GM21528 (cell line): ENCODE measurements at regions not wholly inside any gene's neighbourhood (a gene's known extent, or its start where the extent isn't known, plus 50 kb on each side); places are given as distances from the start of the nearest gene placed in this dataset.

Experiments
- ATAC-seq: cut with Tn5 transposase; IDR thresholded peaks from one replicate; pipeline ENCODE4 v1.9.1; 2021; ENCODE audit warnings: mild to moderate bottlenecking, moderate library complexity; ENCODE audit not compliant: unreplicated experiment, low FRiP score

- ATAC-seq = no peak
Measured at GRCh38 chr5:32984851-32985610, 273.9 kb downstream of the NPR3 start.

GRCh38 chr5:32989815-32990214, 278.7 kb downstream of the NPR3 start:
- no peak for ATAC-seq

- ATAC-seq = no peak
Measured at GRCh38 chr5:32990593-32991420, 279.7 kb downstream of the NPR3 start.

GRCh38 chr5:32991421-32991815, 280.3 kb downstream of the NPR3 start:
- no peak for ATAC-seq

GRCh38 chr5:32996336-32996735, 285.2 kb downstream of the NPR3 start:
- no peak for ATAC-seq

- no peak for ATAC-seq
Measured at GRCh38 chr5:33008751-33009418, 297.8 kb downstream of the NPR3 start.

- no peak for ATAC-seq
Measured at GRCh38 chr5:33010846-33011245, 299.7 kb downstream of the NPR3 start.

- no peak for ATAC-seq
Measured at GRCh38 chr5:33011801-33012200, 300.7 kb downstream of the NPR3 start.

GRCh38 chr5:33023649-33024048, 312.5 kb downstream of the NPR3 start:
- ATAC-seq = no peak

GRCh38 chr5:33032271-33033070, 321.4 kb downstream of the NPR3 start:
- no peak for ATAC-seq

GRCh38 chr5:33033516-33033915, 322.4 kb downstream of the NPR3 start:
- ATAC-seq = no peak

GRCh38 chr5:33034777-33035176, 323.7 kb downstream of the NPR3 start:
- no peak for ATAC-seq

- ATAC-seq = no peak
Measured at GRCh38 chr5:33035851-33036527, 324.9 kb downstream of the NPR3 start.

- no peak for ATAC-seq
Measured at GRCh38 chr5:33037076-33037475, 326.0 kb downstream of the NPR3 start.

GRCh38 chr5:33041586-33041985, 330.5 kb downstream of the NPR3 start:
- no peak for ATAC-seq

GRCh38 chr5:33043343-33043997, 332.3 kb downstream of the NPR3 start:
- no peak for ATAC-seq

GRCh38 chr5:33046091-33046490, 335.0 kb downstream of the NPR3 start:
- ATAC-seq = no peak

GRCh38 chr5:33048315-33048714, 337.2 kb downstream of the NPR3 start:
- ATAC-seq = no peak

- ATAC-seq = no peak
Measured at GRCh38 chr5:33049298-33049697, 338.2 kb downstream of the NPR3 start.
